Osteoblast (primary cell): ENCODE measurements at regions not wholly inside any gene's neighbourhood (a gene's known extent, or its start where the extent isn't known, plus 50 kb on each side); places are given as distances from the start of the nearest gene placed in this dataset.

Source experiments
- DNase-seq: peaks from one replicate; pipeline ENCODE4 v3.0.0; 2011; ENCODE audit warnings: low spot score, mixed read lengths; ENCODE audit not compliant: insufficient read length; ENCODE audit errors: missing footprints
- H2AFZ ChIP-seq: 2 replicates; pipeline ENCODE4 v1.6.0; 2011; ENCODE audit warnings: mild to moderate bottlenecking, low read length
- H3K27ac ChIP-seq: 2 replicates; pipeline ENCODE4 v1.5.1; 2011; ENCODE audit warnings: mild to moderate bottlenecking, low read depth, low read length, moderate library complexity
- H3K27me3 ChIP-seq: 2 replicates; pipeline ENCODE4 v1.6.0; 2012; ENCODE audit warnings: mild to moderate bottlenecking, control low read depth, inconsistent platforms, low read length, moderate library complexity; ENCODE audit not compliant: insufficient read depth
- H3K36me3 ChIP-seq: 2 replicates; pipeline ENCODE4 v1.5.1; 2011; ENCODE audit warnings: mild to moderate bottlenecking, low read length, control low read depth, moderate library complexity; ENCODE audit not compliant: insufficient read depth
- H3K4me1 ChIP-seq: 2 replicates; pipeline ENCODE4 v1.5.1; 2011; ENCODE audit warnings: mild to moderate bottlenecking, low read length, control low read depth, moderate library complexity; ENCODE audit not compliant: insufficient read depth
- H3K4me2 ChIP-seq: 2 replicates; pipeline ENCODE4 v1.6.0; 2011; ENCODE audit warnings: mild to moderate bottlenecking, low read length; ENCODE audit not compliant: insufficient read depth
- H3K4me3 ChIP-seq: fragments of 200-600 bp; sonication (generic); 3 replicates; pipeline ENCODE4 v1.5.1; 2012; ENCODE audit warnings: mild to moderate bottlenecking, low read length, inconsistent platforms; ENCODE audit not compliant: insufficient read depth
- H3K79me2 ChIP-seq: 2 replicates; pipeline ENCODE4 v1.6.0; 2012; ENCODE audit warnings: mild to moderate bottlenecking, low read length, control low read depth, inconsistent platforms; ENCODE audit not compliant: insufficient read depth
- H3K9me3 ChIP-seq: 2 replicates; pipeline ENCODE4 v1.5.1; 2011; ENCODE audit warnings: low read depth, low read length, control low read depth
- H4K20me1 ChIP-seq: 2 replicates; pipeline ENCODE4 v1.6.0; 2012; ENCODE audit warnings: mild to moderate bottlenecking, low read length, control low read depth; ENCODE audit not compliant: insufficient read depth
- TF ChIP-seq, protein P1 (sequence below): IDR thresholded peaks from 2 replicates; pipeline ENCODE4 v1.5.1; 2011; ENCODE audit warnings: mild to moderate bottlenecking, low read depth, low read length, moderate library complexity; ENCODE audit errors: extremely low read depth

DNA sequence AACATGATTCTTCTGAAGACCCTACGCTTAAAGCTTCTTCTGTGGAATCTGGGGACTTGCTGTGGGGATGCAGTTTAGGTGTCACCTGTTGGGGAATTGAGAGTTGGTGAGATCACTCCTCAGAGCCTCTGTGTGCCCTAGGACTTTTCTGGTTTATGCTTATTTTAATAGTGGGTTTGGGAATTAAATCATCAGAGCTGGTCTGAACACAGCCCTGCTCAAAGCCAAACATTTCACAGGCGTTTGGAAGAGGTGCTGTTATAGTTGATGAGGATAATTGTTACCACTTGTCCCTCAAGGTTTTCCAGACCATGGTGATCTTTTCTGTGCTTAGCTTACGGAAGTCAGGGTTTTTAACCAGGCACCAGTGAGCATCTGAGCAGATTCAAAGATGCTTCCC is 106.1 kb downstream of the EBLN1 start:
- no peaks in the 10 kb centered on the region for H4K20me1 ChIP-seq
- H3K9me3 ChIP-seq, result no peaks in the 10 kb centered on the region
- H3K27ac ChIP-seq, result no peak overlapping the region
- H2AFZ ChIP-seq, result no peak overlapping the region
- TF ChIP-seq, protein P1, sequence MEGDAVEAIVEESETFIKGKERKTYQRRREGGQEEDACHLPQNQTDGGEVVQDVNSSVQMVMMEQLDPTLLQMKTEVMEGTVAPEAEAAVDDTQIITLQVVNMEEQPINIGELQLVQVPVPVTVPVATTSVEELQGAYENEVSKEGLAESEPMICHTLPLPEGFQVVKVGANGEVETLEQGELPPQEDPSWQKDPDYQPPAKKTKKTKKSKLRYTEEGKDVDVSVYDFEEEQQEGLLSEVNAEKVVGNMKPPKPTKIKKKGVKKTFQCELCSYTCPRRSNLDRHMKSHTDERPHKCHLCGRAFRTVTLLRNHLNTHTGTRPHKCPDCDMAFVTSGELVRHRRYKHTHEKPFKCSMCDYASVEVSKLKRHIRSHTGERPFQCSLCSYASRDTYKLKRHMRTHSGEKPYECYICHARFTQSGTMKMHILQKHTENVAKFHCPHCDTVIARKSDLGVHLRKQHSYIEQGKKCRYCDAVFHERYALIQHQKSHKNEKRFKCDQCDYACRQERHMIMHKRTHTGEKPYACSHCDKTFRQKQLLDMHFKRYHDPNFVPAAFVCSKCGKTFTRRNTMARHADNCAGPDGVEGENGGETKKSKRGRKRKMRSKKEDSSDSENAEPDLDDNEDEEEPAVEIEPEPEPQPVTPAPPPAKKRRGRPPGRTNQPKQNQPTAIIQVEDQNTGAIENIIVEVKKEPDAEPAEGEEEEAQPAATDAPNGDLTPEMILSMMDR, result no peak
- no peak for DNase-seq
- H3K4me1 ChIP-seq, result no peaks in the 10 kb centered on the region
- H3K4me2 ChIP-seq, result no peak overlapping the region
- H3K36me3 ChIP-seq, result no peaks in the 10 kb centered on the region
- no peak overlapping the region for H3K4me3 ChIP-seq
- no peaks in the 10 kb centered on the region for H3K79me2 ChIP-seq
- no peaks in the 10 kb centered on the region for H3K27me3 ChIP-seq

GRCh38 chr10:22111260-22111659 is 106.6 kb downstream of the EBLN1 start:
- Histone ChIP-seq H3K4me1 (no peaks in the 10 kb centered on the region), H3K27me3 (no peaks in the 10 kb centered on the region), H2AFZ (no peak overlapping the region), H3K36me3 (no peaks in the 10 kb centered on the region), H3K4me3 (no peak overlapping the region), H3K9me3 (no peaks in the 10 kb centered on the region), H4K20me1 (no peaks in the 10 kb centered on the region), H3K27ac (no peak overlapping the region), H3K4me2 (no peak overlapping the region), H3K79me2 (no peaks in the 10 kb centered on the region)
- DNase-seq, result no peak
- TF ChIP-seq, protein P1, result no peak

DNA sequence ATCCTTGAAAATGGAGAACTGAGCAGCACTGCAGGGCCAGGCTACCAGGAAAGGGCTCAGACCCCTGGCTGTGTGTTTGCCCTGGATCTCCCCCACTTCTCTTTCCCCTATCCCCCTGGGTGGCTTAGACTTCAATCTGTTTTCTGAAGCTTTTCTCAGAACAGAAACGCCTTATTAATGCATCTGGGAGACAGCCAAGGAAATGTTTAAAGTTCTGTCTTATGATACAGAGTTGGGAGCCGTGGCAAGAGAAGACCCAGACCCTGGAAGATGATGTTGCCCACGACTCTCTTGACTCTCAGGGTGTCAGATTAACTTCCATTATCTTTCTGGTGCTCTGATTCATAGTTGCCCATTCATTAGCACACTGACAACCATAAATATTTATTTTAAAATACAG is 107.1 kb downstream of the EBLN1 start:
- H3K27me3 ChIP-seq, result no peaks in the 10 kb centered on the region
- H3K4me1 ChIP-seq, result no peaks in the 10 kb centered on the region
- no peak overlapping the region for H3K4me2 ChIP-seq
- no peak overlapping the region for H3K4me3 ChIP-seq
- H3K9me3 ChIP-seq, result no peaks in the 10 kb centered on the region
- TF ChIP-seq, protein P1, result no peak
- H4K20me1 ChIP-seq, result no peaks in the 10 kb centered on the region
- DNase-seq, result peak; percentile 18
- H3K79me2 ChIP-seq, result no peaks in the 10 kb centered on the region
- H3K36me3 ChIP-seq, result no peaks in the 10 kb centered on the region
- H2AFZ ChIP-seq, result no peak overlapping the region
- H3K27ac ChIP-seq, result no peak overlapping the region

GRCh38 chr10:22105270-22105669 is 101.7 kb upstream of the DNAJC1 start:
- Histone ChIP-seq H3K4me2 (no peak overlapping the region), H3K9me3 (no peaks in the 10 kb centered on the region), H3K4me3 (no peak overlapping the region), H3K36me3 (no peaks in the 10 kb centered on the region), H3K27me3 (no peaks in the 10 kb centered on the region), H4K20me1 (no peaks in the 10 kb centered on the region), H3K4me1 (no peaks in the 10 kb centered on the region), H3K79me2 (no peaks in the 10 kb centered on the region), H2AFZ (no peak overlapping the region), H3K27ac (no peak overlapping the region)
- TF ChIP-seq, protein P1, result no peak
- no peak for DNase-seq
